Endothelial cell of umbilical vein (primary cell): ENCODE measurements at regions not wholly inside any gene's neighbourhood (a gene's known extent, or its start where the extent isn't known, plus 50 kb on each side); places are given as distances from the start of the nearest gene placed in this dataset.
"Not testable (repeated sequence)": the region's sequence is repeated elsewhere in the genome, so short reads cannot be mapped to it uniquely, and the experiment has no call there.

Experiments
- BruUV-seq: library from RNA; stranded (reverse); fragments of 400-500 nt; replicated peaks from 2 replicates; lab custom pipeline; 2021; lab: Mats Ljungman, UMichigan
- CTCF ChIA-PET: fragments of 300-600, 350-600 bp; sonication (Branson Sonifier 250); formaldehyde crosslinking; loops from one replicate; lab custom pipeline; 2021; ENCODE audit warnings: antibody characterized with exemption, inconsistent platforms; lab: Charles Lee
- POLR2A ChIA-PET: fragments of 300-600, 350-600 bp; sonication (Branson Sonifier 250); formaldehyde crosslinking; loops from one replicate; lab custom pipeline; 2021; ENCODE audit warnings: antibody characterized with exemption, inconsistent platforms; lab: Charles Lee
- DNase-seq: peaks from one replicate; pipeline ENCODE4 v3.0.0-alpha.2; 2011; ENCODE audit warnings: low read depth, low spot score
- FAIRE-seq: peaks from 2 replicates; lab custom pipeline; 2011; peaks lifted over from hg19 to GRCh38; lab: Jason Lieb, UNC
- H2AFZ ChIP-seq: 2 replicates; pipeline ENCODE4 v1.6.0; 2012; ENCODE audit warnings: low read depth, low read length, control low read depth, inconsistent platforms
- H3K27ac ChIP-seq: 2 replicates; pipeline ENCODE4 v1.5.1; 2011; ENCODE audit warnings: low read depth, mild to moderate bottlenecking, control low read depth, low read length, moderate library complexity; ENCODE audit not compliant: insufficient read depth
- H3K27me3 ChIP-seq, 2 experiments: 2 replicates each; pipeline versions ENCODE4 v1.6.0 to v1.6.1; 2011; ENCODE audit warnings: low read length in 2 of 2, mixed read lengths in 1 of 2; ENCODE audit not compliant: control insufficient read depth in 2 of 2, insufficient read depth in 2 of 2
- H3K36me3 ChIP-seq, 2 experiments: 2 replicates in 1 of 2; 3 replicates in 1 of 2; pipeline ENCODE4 v1.5.1; 2011; ENCODE audit warnings: low read length in 2 of 2, mild to moderate bottlenecking in 1 of 2, moderate library complexity in 1 of 2; ENCODE audit not compliant: control insufficient read depth in 2 of 2, insufficient read depth in 2 of 2; ENCODE audit errors: extremely low read depth in 1 of 2
- H3K4me1 ChIP-seq: 3 replicates; pipeline ENCODE4 v1.5.1; 2011; ENCODE audit warnings: mild to moderate bottlenecking, low read length; ENCODE audit not compliant: control insufficient read depth, insufficient read depth; ENCODE audit errors: extremely low read depth
- H3K4me2 ChIP-seq: 2 replicates; pipeline ENCODE4 v1.6.1; 2011; ENCODE audit warnings: low read length, control low read depth, mixed read lengths; ENCODE audit not compliant: insufficient read depth
- H3K4me3 ChIP-seq, 3 experiments: fragments of 200-600 bp in 1 of 3; sonication (generic), shearing (Covaris generic) in 1 of 3; replicated peaks in 1 of 3; 2 replicates each; pipeline ENCODE4 v1.5.1; 2011 to 2016; ENCODE audit warnings: control low read depth in 3 of 3, low read length in 3 of 3, mild to moderate bottlenecking in 2 of 3, inconsistent platforms in 1 of 3, low read depth in 1 of 3, moderate library complexity in 1 of 3; ENCODE audit not compliant: insufficient read depth in 1 of 3
- H3K79me2 ChIP-seq: 2 replicates; pipeline ENCODE4 v1.6.0; 2012; ENCODE audit warnings: low read length, inconsistent platforms; ENCODE audit not compliant: control insufficient read depth, insufficient read depth
- H3K9ac ChIP-seq: replicated peaks from 2 replicates; pipeline ENCODE3; 2011; ENCODE audit warnings: low read length, control low read depth; ENCODE audit not compliant: insufficient read depth; ENCODE audit errors: extremely low read depth
- H3K9me1 ChIP-seq: replicated peaks from 3 replicates; pipeline ENCODE4 v1.6.0; 2011; ENCODE audit warnings: mild to moderate bottlenecking, low read length; ENCODE audit not compliant: control insufficient read depth, insufficient read depth; ENCODE audit errors: extremely low read depth
- H3K9me3 ChIP-seq: replicated peaks from 2 replicates; pipeline ENCODE4 v1.5.1; 2012; ENCODE audit warnings: low read length, inconsistent platforms; ENCODE audit not compliant: control insufficient read depth, insufficient read depth
- H4K20me1 ChIP-seq: replicated peaks from 2 replicates; pipeline ENCODE3; 2011; ENCODE audit warnings: mild to moderate bottlenecking, low read length; ENCODE audit not compliant: control insufficient read depth, insufficient read depth; ENCODE audit errors: extremely low read depth
- CTCF ChIP-seq, 2 donors: IDR thresholded peaks; 1 replicate in 1 of 2; 2 replicates in 1 of 2; pipeline ENCODE4 v1.5.1; 2011; ENCODE audit warnings: low read length in 2 of 2, mild to moderate bottlenecking in 2 of 2, moderate library complexity in 2 of 2, control low read depth in 1 of 2, inconsistent platforms in 1 of 2, low read depth in 1 of 2; ENCODE audit not compliant: insufficient read depth in 1 of 2; ENCODE audit errors: extremely low read depth in 1 of 2
- EZH2 ChIP-seq: IDR thresholded peaks from 2 replicates; pipeline ENCODE4 v1.6.1; 2012; ENCODE audit warnings: borderline replicate concordance, low read depth, mild to moderate bottlenecking, moderate library complexity, low read length, inconsistent platforms; ENCODE audit not compliant: severe bottlenecking
- FOS ChIP-seq: IDR thresholded peaks from 2 replicates; pipeline ENCODE4 v1.6.1; 2011; ENCODE audit warnings: mild to moderate bottlenecking, low read length, moderate library complexity, borderline replicate concordance; ENCODE audit not compliant: insufficient read depth
- GATA2 ChIP-seq: IDR thresholded peaks from 2 replicates; pipeline ENCODE4 v1.7.0; 2011; ENCODE audit warnings: low read depth, mild to moderate bottlenecking, moderate library complexity, mixed read lengths, low read length; ENCODE audit not compliant: insufficient read length, insufficient read depth
- JUN ChIP-seq: IDR thresholded peaks from 2 replicates; pipeline ENCODE4 v1.6.1; 2011; ENCODE audit warnings: borderline replicate concordance, low read depth; ENCODE audit not compliant: insufficient read length, insufficient read depth
- MAX ChIP-seq: IDR thresholded peaks from 2 replicates; pipeline ENCODE4 v1.6.1; 2011; ENCODE audit not compliant: insufficient read depth, insufficient read length
- MYC ChIP-seq: IDR thresholded peaks from one replicate; pipeline ENCODE4 v1.6.1; 2011; ENCODE audit warnings: mild to moderate bottlenecking, low read depth, low read length
- POLR2A ChIP-seq: IDR thresholded peaks from 2 replicates; pipeline ENCODE4 v1.6.1; 2012; ENCODE audit warnings: low read depth, mild to moderate bottlenecking, control low read depth, low read length
- POLR2AphosphoS5 ChIP-seq: IDR thresholded peaks from 2 replicates; pipeline ENCODE4 v1.6.1; 2012; ENCODE audit warnings: low read depth, mild to moderate bottlenecking, control low read depth, low read length, moderate library complexity; ENCODE audit not compliant: insufficient read depth
- dilution Hi-C: fragments of 300-500 bp; cut with MboI; formaldehyde crosslinking; loops from one replicate; pipeline ENCODE4 v1.15.0; 2019; ENCODE audit warnings: low sequenced_read_pairs; ENCODE audit not compliant: extremely low pct_ligation_motif_present
- intact Hi-C: fragments of 100-400 bp; cut with micrococcal nuclease; formaldehyde crosslinking; loops from one replicate; pipeline ENCODE4 v1.10.0; 2022

- no peak overlapping the region for H3K9ac ChIP-seq
- H3K4me2 ChIP-seq, result no peak overlapping the region
- no peaks in the 10 kb centered on the region for H3K27me3 ChIP-seq
- H3K9me1 ChIP-seq, result no peaks in the 10 kb centered on the region
- no peaks in the 10 kb centered on the region for H3K4me1 ChIP-seq
- H2AFZ ChIP-seq, result no peak overlapping the region
- no peaks in the 10 kb centered on the region for H3K36me3 ChIP-seq
- H3K9me3 ChIP-seq, result no peaks in the 10 kb centered on the region
- CTCF ChIA-PET, result interaction anchor here (3.3 kb wide), 1 partner anchor 82 kb away, joined by 16 read pairs; no protein-coding TSS in a partner anchor
- no peaks in the 10 kb centered on the region for H4K20me1 ChIP-seq
- intact Hi-C loops, result no loop called here
- DNase-seq (no peak), FAIRE-seq (no peak)
- H3K4me3 ChIP-seq, result no peak overlapping the region
- BruUV-seq, result no TSS peak
- no peak overlapping the region for H3K27ac ChIP-seq
- dilution Hi-C loops, result no loop called here
- POLR2A ChIA-PET, result no interaction called here
- H3K79me2 ChIP-seq, result no peaks in the 10 kb centered on the region
- TF ChIP-seq EZH2 (no peak), MAX (no peak), JUN (no peak), CTCF (IDR thresholded peaks at IDR 0.05; ENCODE audit: extremely low read depth in 1 of 2, insufficient read depth in 1 of 2, low read depth in 1 of 2, low read length in 2 of 2) (no peak), POLR2AphosphoS5 (no peak), MYC (no peak), POLR2A (no peak), GATA2 (no peak), FOS (no peak)
These were observed 139.0 kb downstream of the SEPTIN14 start for GRCh38 chr7:55723621-55723941.

GRCh38 chr7:55722874-55723620 lies 139.5 kb downstream of the SEPTIN14 start:
- H3K36me3 ChIP-seq, H3K9ac ChIP-seq, H3K9me1 ChIP-seq, H3K4me2 ChIP-seq, H3K4me1 ChIP-seq, intact Hi-C loops, H3K9me3 ChIP-seq, H3K4me3 ChIP-seq, DNase-seq, H3K27me3 ChIP-seq, H4K20me1 ChIP-seq, H3K79me2 ChIP-seq, BruUV-seq, H3K27ac ChIP-seq, POLR2A ChIA-PET, dilution Hi-C loops, H2AFZ ChIP-seq: not testable (repeated sequence)
- FAIRE-seq, result peak; percentile 93
- CTCF ChIA-PET, result interaction anchor here (3.3 kb wide), 1 partner anchor 82 kb away, joined by 16 read pairs; no protein-coding TSS in a partner anchor

- H3K79me2 ChIP-seq, H4K20me1 ChIP-seq, FAIRE-seq, POLR2A ChIA-PET, H3K27me3 ChIP-seq, dilution Hi-C loops, H3K4me3 ChIP-seq, H2AFZ ChIP-seq, BruUV-seq, H3K4me1 ChIP-seq, intact Hi-C loops, H3K9me1 ChIP-seq, DNase-seq, H3K4me2 ChIP-seq, H3K9me3 ChIP-seq, H3K27ac ChIP-seq, H3K9ac ChIP-seq, H3K36me3 ChIP-seq: not testable (repeated sequence)
- CTCF ChIA-PET, result interaction anchor here (3.3 kb wide), 1 partner anchor 80 kb away, joined by 16 read pairs; no protein-coding TSS in a partner anchor
These were observed 141.5 kb downstream of the SEPTIN14 start for GRCh38 chr7:55721004-55721403.
